ENCODE measurements at regions not wholly inside any gene's neighbourhood (a gene's known extent, or its start where the extent isn't known, plus 50 kb on each side); places are given as distances from the start of the nearest gene placed in this dataset.

DNA sequence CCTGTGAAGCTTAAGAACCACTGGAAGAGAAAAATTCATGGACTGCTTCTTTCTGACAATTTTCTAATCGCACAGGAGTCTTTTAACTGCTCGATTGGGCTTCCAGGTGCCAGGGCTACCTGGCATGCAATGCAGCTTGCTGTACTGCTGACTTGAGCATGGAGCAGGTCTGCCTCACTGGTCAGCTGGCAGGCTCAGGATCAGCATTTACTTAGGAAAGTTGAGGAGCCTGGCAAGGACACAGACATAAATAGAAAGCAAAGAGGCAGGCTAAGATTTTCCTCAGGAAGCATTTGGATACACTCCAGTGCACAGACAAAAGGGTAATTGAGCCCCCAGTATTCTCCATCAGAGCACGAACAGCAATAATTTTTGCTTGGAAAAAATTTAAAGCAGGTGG is 163.5 kb downstream of the CSNK2A3 start:
- Histone ChIP-seq H3K14ac (ENCODE audit: insufficient read length) (no peak overlapping the region), H3K4me3 (ENCODE audit: extremely low read depth in 1 of 4, insufficient read depth in 2 of 4, low read depth in 3 of 4, low read length in 4 of 4) (no peak overlapping the region), H2BK20ac (ENCODE audit: low read length) (no peak overlapping the region), H3K27me3 (replicated peaks in 1 of 4; ENCODE audit: control insufficient read depth in 3 of 4, extremely low read depth in 1 of 4, insufficient read depth in 3 of 4, low read length in 3 of 4) (no peaks in the 10 kb centered on the region), H4K20me1 (replicated peaks in 1 of 2; ENCODE audit: control insufficient read depth in 1 of 2, insufficient read depth in 2 of 2, low read length in 2 of 2) (no peaks in the 10 kb centered on the region), H3K27ac (ENCODE audit: low read depth, low read length) (no peak overlapping the region), H3K36me3 (ENCODE audit: control insufficient read depth in 2 of 4, insufficient read depth in 4 of 4, low read length in 3 of 4) (no peaks in the 10 kb centered on the region), H3K23ac (ENCODE audit: insufficient read length) (no peak overlapping the region), H2BK15ac (ENCODE audit: low read length) (no peak overlapping the region), H3K23me2 (ENCODE audit: low read depth, low read length) (no peaks in the 10 kb centered on the region), H3K4ac (replicated peaks; ENCODE audit: insufficient read length, low read depth, low read length) (no peak overlapping the region), H2AK5ac (ENCODE audit: low read depth, low read length) (no peak overlapping the region), H4K8ac (ENCODE audit: extremely low read depth, insufficient read depth, low read length) (no peak overlapping the region), H2BK120ac (replicated peaks; ENCODE audit: low read depth, low read length) (no peak overlapping the region), H3K79me1 (ENCODE audit: low read depth, low read length) (no peaks in the 10 kb centered on the region), H4K91ac (replicated peaks; ENCODE audit: insufficient read length, low read length) (no peak overlapping the region), H3K79me2 (ENCODE audit: control insufficient read depth in 1 of 2, insufficient read depth in 2 of 2, low read length in 2 of 2) (no peaks in the 10 kb centered on the region), H3K56ac (replicated peaks; ENCODE audit: insufficient read length, low read depth, low read length) (no peak overlapping the region), H3K4me2 (ENCODE audit: insufficient read depth in 1 of 2, low read depth in 2 of 2, low read length in 2 of 2) (no peak overlapping the region), H3K18ac (ENCODE audit: extremely low read depth, low read length) (no peak overlapping the region), H2AFZ (ENCODE audit: low read length) (no peak overlapping the region), H3K9me3 (ENCODE audit: insufficient read depth in 2 of 2, low read depth in 1 of 2, low read length in 1 of 2) (no peaks in the 10 kb centered on the region), H3K9ac (replicated peaks in 1 of 4; ENCODE audit: extremely low read depth in 1 of 4, low read depth in 3 of 4, low read length in 3 of 4) (no peak overlapping the region), H4K5ac (ENCODE audit: insufficient read length, low read depth, low read length) (no peak overlapping the region), H3K4me1 (replicated peaks in 1 of 4; ENCODE audit: control insufficient read depth in 3 of 4, insufficient read depth in 4 of 4, low read length in 3 of 4) (no peaks in the 10 kb centered on the region), H2BK12ac (ENCODE audit: low read depth, low read length) (no peak overlapping the region), H2BK5ac (ENCODE audit: low read depth, low read length) (no peak overlapping the region)
- POLR2A ChIA-PET (ENCODE audit: partially characterized antibody): no interaction called here
- CTCF ChIA-PET (ENCODE audit: partially characterized antibody): interaction anchor here (2.7 kb wide), 1 partner anchor 42 kb away, joined by 8 read pairs; no protein-coding TSS in a partner anchor
- no peak for FAIRE-seq
- 55% methylated on average over 3 of the region's 3 CpGs; no CpG with 5 or more reads in 1 of the 2 experiments for WGBS, 2 experiments (ENCODE audit: extremely low coverage in 1 of 2, insufficient coverage in 1 of 2, insufficient read length in 1 of 2, insufficient replicate concordance in 2 of 2, low coverage in 1 of 2, low lambda C conversion rate in 2 of 2, missing lambda C conversion rate in 1 of 2)
- no peak for DNase-seq (ENCODE audit: low read depth in 1 of 2, low spot score in 2 of 2)
- TF ChIP-seq JUN (IDR thresholded peaks at IDR 0.05; ENCODE audit: low read depth, low read length): no peak
- no peak for TF ChIP-seq HDAC6 (IDR thresholded peaks at IDR 0.05; ENCODE audit: low read depth, low read length)
- TF ChIP-seq POLR2A (IDR thresholded peaks at IDR 0.05; ENCODE audit: control extremely low read depth in 1 of 2, low read depth in 2 of 2, low read length in 2 of 2): no peak
- no peak for TF ChIP-seq SP1 (IDR thresholded peaks at IDR 0.05; ENCODE audit: low read depth, low read length)
- no peak for TF ChIP-seq SIRT6 (IDR thresholded peaks at IDR 0.05; ENCODE audit: low read length)
- no peak for TF ChIP-seq NANOG (IDR thresholded peaks at IDR 0.05; ENCODE audit: insufficient read depth, low read depth, low read length, poor library complexity, severe bottlenecking)
- TF ChIP-seq GTF2F1 (IDR thresholded peaks at IDR 0.05; ENCODE audit: borderline replicate concordance, low read depth, low read length): no peak
- TF ChIP-seq TEAD4 (IDR thresholded peaks at IDR 0.05; ENCODE audit: low read depth, low read length): no peak
- TF ChIP-seq CBX8 (IDR thresholded peaks at IDR 0.05; ENCODE audit: borderline replicate concordance, low read depth, low read length): no peak
- no peak for TF ChIP-seq TBP (IDR thresholded peaks at IDR 0.05; ENCODE audit: low read depth, low read length)
- TF ChIP-seq CEBPB (IDR thresholded peaks at IDR 0.05; ENCODE audit: low read depth, low read length): no peak
- no peak for TF ChIP-seq POLR2AphosphoS5 (IDR thresholded peaks at IDR 0.05; ENCODE audit: low read depth, low read length)
- no peak for TF ChIP-seq SRF (IDR thresholded peaks at IDR 0.05; ENCODE audit: low read depth, low read length)
- TF ChIP-seq CBX5 (IDR thresholded peaks at IDR 0.05; ENCODE audit: low read depth, low read length): no peak
- TF ChIP-seq TAF7 (optimal IDR thresholded peaks at IDR 0.05; ENCODE audit: borderline replicate concordance, low read depth, low read length): no peak
- no peak for TF ChIP-seq CTBP2 (IDR thresholded peaks at IDR 0.05; ENCODE audit: borderline replicate concordance, insufficient read depth, insufficient read length, low read length)
- TF ChIP-seq FOSL1 (IDR thresholded peaks at IDR 0.05; ENCODE audit: insufficient read depth, low read depth, low read length): no peak

Measured in H1 (cell line).